ENCODE measurements at regions not wholly inside any gene's neighbourhood (a gene's known extent, or its start where the extent isn't known, plus 50 kb on each side); places are given as distances from the start of the nearest gene placed in this dataset.

GRCh38 chr18:28494151-28494550, 317.2 kb upstream of the CDH2 start:
- TF ChIP-seq CTCF (conservative IDR thresholded peaks at IDR 0.05 in 1 of 2, IDR thresholded peaks at IDR 0.05 in 1 of 2; ENCODE audit: low read depth in 1 of 2, low read length in 2 of 2) (no peak), EZH2 (IDR thresholded peaks at IDR 0.05; ENCODE audit: low read length, missing control alignments) (no peak)

All from fibroblast of lung (primary cell).